ENCODE measurements at regions not wholly inside any gene's neighbourhood (a gene's known extent, or its start where the extent isn't known, plus 50 kb on each side); places are given as distances from the start of the nearest gene placed in this dataset.
A peak's percentile ranks its signal among the peaks of the same experiment; 100 is the strongest.
"Not testable (repeated sequence)": the region's sequence is repeated elsewhere in the genome, so short reads cannot be mapped to it uniquely, and the experiment has no call there.

GRCh38 chr3:178948546-178948945, 123.1 kb downstream of the ZMAT3 start:
- TF ChIP-seq, protein P1, sequence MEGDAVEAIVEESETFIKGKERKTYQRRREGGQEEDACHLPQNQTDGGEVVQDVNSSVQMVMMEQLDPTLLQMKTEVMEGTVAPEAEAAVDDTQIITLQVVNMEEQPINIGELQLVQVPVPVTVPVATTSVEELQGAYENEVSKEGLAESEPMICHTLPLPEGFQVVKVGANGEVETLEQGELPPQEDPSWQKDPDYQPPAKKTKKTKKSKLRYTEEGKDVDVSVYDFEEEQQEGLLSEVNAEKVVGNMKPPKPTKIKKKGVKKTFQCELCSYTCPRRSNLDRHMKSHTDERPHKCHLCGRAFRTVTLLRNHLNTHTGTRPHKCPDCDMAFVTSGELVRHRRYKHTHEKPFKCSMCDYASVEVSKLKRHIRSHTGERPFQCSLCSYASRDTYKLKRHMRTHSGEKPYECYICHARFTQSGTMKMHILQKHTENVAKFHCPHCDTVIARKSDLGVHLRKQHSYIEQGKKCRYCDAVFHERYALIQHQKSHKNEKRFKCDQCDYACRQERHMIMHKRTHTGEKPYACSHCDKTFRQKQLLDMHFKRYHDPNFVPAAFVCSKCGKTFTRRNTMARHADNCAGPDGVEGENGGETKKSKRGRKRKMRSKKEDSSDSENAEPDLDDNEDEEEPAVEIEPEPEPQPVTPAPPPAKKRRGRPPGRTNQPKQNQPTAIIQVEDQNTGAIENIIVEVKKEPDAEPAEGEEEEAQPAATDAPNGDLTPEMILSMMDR (IDR thresholded peaks at IDR 0.05; ENCODE audit: insufficient read depth, low read depth, low read length, missing control alignments) = no peak
- DNase-seq (ENCODE audit: low read depth) = peak; percentile 65
- H3K4me3 ChIP-seq (ENCODE audit: low read length) = no peak overlapping the region

DNA sequence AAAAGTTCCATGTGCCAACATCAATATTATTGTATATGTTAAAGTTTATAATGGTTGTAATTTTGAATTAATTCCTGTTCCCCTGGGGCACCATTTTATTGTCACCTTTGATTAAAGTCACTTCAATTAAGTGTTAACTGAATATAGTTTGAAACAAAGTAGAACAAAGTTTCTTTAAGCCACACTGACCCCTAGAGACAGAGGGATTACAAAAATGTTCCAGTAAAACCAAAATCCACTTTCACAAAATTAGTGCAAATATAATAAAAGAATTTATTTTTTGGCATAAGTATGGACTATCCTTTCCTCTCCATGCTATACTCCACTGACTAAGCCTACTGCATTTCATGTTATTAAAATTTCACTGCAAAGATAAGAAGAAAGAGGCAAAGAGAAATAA, 123.9 kb downstream of the ZMAT3 start:
- no peak for DNase-seq (ENCODE audit: low read depth)
- H3K4me3 ChIP-seq (ENCODE audit: low read length) = no peak overlapping the region
- TF ChIP-seq, protein P1 (IDR thresholded peaks at IDR 0.05; ENCODE audit: insufficient read depth, low read depth, low read length, missing control alignments) = no peak

DNA sequence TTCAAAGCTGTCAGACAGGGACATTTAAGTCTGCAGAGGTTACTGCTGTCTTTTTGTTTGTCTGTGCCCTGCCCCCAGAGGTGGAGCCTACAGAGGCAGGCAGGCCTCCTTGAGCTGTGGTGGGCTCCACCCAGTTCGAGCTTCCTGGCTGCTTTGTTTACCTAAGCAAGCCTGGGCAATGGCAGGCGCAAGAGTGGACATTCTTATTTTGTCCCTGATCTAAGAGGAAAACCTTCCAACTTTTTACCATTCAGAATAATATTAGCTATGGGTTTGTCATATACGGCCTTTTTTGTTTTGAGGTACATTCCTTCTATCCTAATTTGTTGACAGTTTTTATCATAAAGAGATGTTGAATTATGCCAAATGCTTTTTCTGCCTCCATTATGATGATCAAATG, 129.3 kb downstream of the ZMAT3 start:
- not testable (repeated sequence) for H3K4me3 ChIP-seq (ENCODE audit: low read length)
- DNase-seq (ENCODE audit: low read depth) = peak; percentile 40

- TF ChIP-seq, protein P1 (IDR thresholded peaks at IDR 0.05; ENCODE audit: insufficient read depth, low read depth, low read length, missing control alignments) = no peak
- DNase-seq (ENCODE audit: low read depth) = no peak
- no peak overlapping the region for H3K4me3 ChIP-seq (ENCODE audit: low read length)
These were observed 141.5 kb downstream of the ZMAT3 start for GRCh38 chr3:178930116-178930515.

DNA sequence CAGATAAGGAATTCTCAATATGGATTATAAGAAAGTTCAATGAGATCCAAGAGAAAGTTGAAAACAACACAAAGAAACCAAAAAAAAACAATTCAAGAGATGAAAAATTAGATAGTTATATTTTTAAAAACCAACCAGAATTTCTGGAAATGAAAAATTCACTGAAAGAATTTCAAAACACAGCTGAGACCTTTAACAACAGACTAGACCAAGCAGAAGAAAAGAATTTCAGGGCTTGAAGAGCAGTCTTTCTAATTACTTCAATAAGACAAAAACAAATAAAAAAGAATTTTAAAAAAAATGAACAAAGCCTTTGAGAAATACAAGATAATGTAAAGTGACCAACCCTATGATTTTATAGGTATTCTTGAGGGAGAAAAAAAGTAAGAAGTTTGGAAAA, 155.4 kb downstream of the ZMAT3 start:
- DNase-seq (ENCODE audit: low read depth) = no peak
- TF ChIP-seq, protein P1 (IDR thresholded peaks at IDR 0.05; ENCODE audit: insufficient read depth, low read depth, low read length, missing control alignments) = no peak
- H3K4me3 ChIP-seq (ENCODE audit: low read length) = no peak overlapping the region

- TF ChIP-seq, protein P1 (IDR thresholded peaks at IDR 0.05; ENCODE audit: insufficient read depth, low read depth, low read length, missing control alignments) = no peak
- no peak overlapping the region for H3K4me3 ChIP-seq (ENCODE audit: low read length)
- no peak for DNase-seq (ENCODE audit: low read depth)
These were observed 156.2 kb downstream of the ZMAT3 start for GRCh38 chr3:178915365-178915764.

DNA sequence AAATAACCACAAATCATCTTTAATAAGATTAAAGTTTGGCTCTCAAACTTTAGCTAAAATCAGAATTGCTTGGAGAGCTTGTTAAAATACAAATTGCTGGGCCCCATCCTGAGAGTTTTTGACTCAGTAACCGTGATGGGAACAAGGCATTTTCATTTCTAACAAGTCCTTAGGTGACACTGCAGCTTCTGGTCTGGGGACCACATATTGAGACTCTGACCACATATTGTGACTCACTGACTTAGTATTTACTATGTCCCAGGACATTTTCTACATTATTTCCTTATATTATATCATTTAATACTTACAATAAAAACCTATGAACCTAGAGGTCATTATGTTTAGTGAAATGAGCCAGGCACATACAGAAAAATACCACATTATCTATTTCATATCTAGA, 164.5 kb downstream of the ZMAT3 start:
- no peak overlapping the region for H3K4me3 ChIP-seq (ENCODE audit: low read length)
- no peak for DNase-seq (ENCODE audit: low read depth)
- TF ChIP-seq, protein P1 (IDR thresholded peaks at IDR 0.05; ENCODE audit: insufficient read depth, low read depth, low read length, missing control alignments) = no peak

GRCh38 chr3:178901204-178901603, 170.4 kb downstream of the ZMAT3 start:
- TF ChIP-seq, protein P1 (IDR thresholded peaks at IDR 0.05; ENCODE audit: insufficient read depth, low read depth, low read length, missing control alignments) = no peak
- no peak overlapping the region for H3K4me3 ChIP-seq (ENCODE audit: low read length)
- no peak for DNase-seq (ENCODE audit: low read depth)

Data from epithelial cell of esophagus (primary cell).